H9 (cell line): ENCODE measurements at regions not wholly inside any gene's neighbourhood (a gene's known extent, or its start where the extent isn't known, plus 50 kb on each side); places are given as distances from the start of the nearest gene placed in this dataset.

Experiments
- DNase-seq: peaks from one replicate; pipeline ENCODE4 v3.0.0-alpha.2; 2017
- H2AFZ ChIP-seq: one replicate; pipeline ENCODE4 v1.6.1; 2013; ENCODE audit warnings: mild to moderate bottlenecking, low read length, control low read depth, moderate library complexity
- H2AK5ac ChIP-seq: 2 replicates; pipeline ENCODE4 v1.6.1; 2013; ENCODE audit warnings: low read length, control low read depth, mixed read lengths; ENCODE audit not compliant: insufficient read length
- H2BK120ac ChIP-seq: one replicate; pipeline ENCODE4 v1.6.1; 2013; ENCODE audit warnings: low read depth, mild to moderate bottlenecking, low read length, control low read depth, inconsistent platforms; ENCODE audit not compliant: poor library complexity, severe bottlenecking
- H2BK12ac ChIP-seq: 2 replicates; pipeline ENCODE4 v1.6.1; 2013; ENCODE audit warnings: low read length, control low read depth, mixed read lengths, low read depth; ENCODE audit not compliant: insufficient read length
- H2BK15ac ChIP-seq: 2 replicates; pipeline ENCODE4 v1.6.1; 2013; ENCODE audit warnings: low read depth, low read length, control low read depth
- H2BK20ac ChIP-seq: one replicate; pipeline ENCODE4 v1.6.1; 2013; ENCODE audit warnings: low read depth, mild to moderate bottlenecking, low read length, control low read depth, inconsistent platforms; ENCODE audit not compliant: poor library complexity, severe bottlenecking
- H2BK5ac ChIP-seq: 2 replicates; pipeline ENCODE4 v1.6.1; 2013; ENCODE audit warnings: low read length, control low read depth, mixed read lengths; ENCODE audit not compliant: insufficient read length
- H3K14ac ChIP-seq: 2 replicates; pipeline ENCODE4 v1.6.1; 2013; ENCODE audit warnings: low read length, control low read depth; ENCODE audit not compliant: insufficient read depth
- H3K18ac ChIP-seq: 2 replicates; pipeline ENCODE4 v1.6.1; 2013; ENCODE audit warnings: low read depth, mild to moderate bottlenecking, mixed read lengths, low read length, control low read depth; ENCODE audit not compliant: insufficient read length
- H3K23ac ChIP-seq: 2 replicates; pipeline ENCODE4 v1.6.1; 2013; ENCODE audit warnings: low read length, control low read depth, mixed read lengths, low read depth; ENCODE audit not compliant: insufficient read length
- H3K23me2 ChIP-seq: 2 replicates; pipeline ENCODE4 v1.6.1; 2013; ENCODE audit warnings: low read depth, mild to moderate bottlenecking, mixed read lengths, low read length, control low read depth; ENCODE audit not compliant: insufficient read length, poor library complexity, severe bottlenecking
- H3K27ac ChIP-seq: 2 replicates; pipeline ENCODE4 v1.5.1; 2013; ENCODE audit warnings: low read length, control low read depth, mixed read lengths, low read depth; ENCODE audit not compliant: insufficient read length
- H3K27me3 ChIP-seq: 2 replicates; pipeline ENCODE4 v1.6.1; 2013; ENCODE audit warnings: low read length, control low read depth, inconsistent platforms; ENCODE audit not compliant: insufficient read depth
- H3K4ac ChIP-seq: 2 replicates; pipeline ENCODE4 v1.6.1; 2013; ENCODE audit warnings: low read depth, mild to moderate bottlenecking, control low read depth, inconsistent platforms, low read length, moderate library complexity
- H3K4me1 ChIP-seq: 2 replicates; pipeline ENCODE4 v1.6.1; 2013; ENCODE audit warnings: low read length, control low read depth, inconsistent platforms; ENCODE audit not compliant: insufficient read depth
- H3K4me2 ChIP-seq: 2 replicates; pipeline ENCODE4 v1.6.1; 2013; ENCODE audit warnings: low read length, control low read depth, mixed read lengths; ENCODE audit not compliant: insufficient read length, insufficient read depth
- H3K56ac ChIP-seq: 2 replicates; pipeline ENCODE4 v1.6.1; 2013; ENCODE audit warnings: low read depth, mild to moderate bottlenecking, mixed read lengths, low read length, control low read depth; ENCODE audit not compliant: insufficient read length
- H3K79me1 ChIP-seq: 2 replicates; pipeline ENCODE4 v1.6.1; 2013; ENCODE audit warnings: low read depth, mild to moderate bottlenecking, moderate library complexity, low read length, control low read depth, inconsistent platforms; ENCODE audit not compliant: insufficient read depth, poor library complexity, severe bottlenecking
- H3K79me2 ChIP-seq: 2 replicates; pipeline ENCODE4 v1.6.1; 2013; ENCODE audit warnings: low read length, control low read depth, inconsistent platforms; ENCODE audit not compliant: insufficient read depth
- H3K9ac ChIP-seq: 2 replicates; pipeline ENCODE4 v1.6.1; 2013; ENCODE audit warnings: low read length, control low read depth, mixed read lengths; ENCODE audit not compliant: insufficient read length; ENCODE audit errors: extremely low read depth
- H3K9me3 ChIP-seq: one replicate; pipeline ENCODE4 v1.6.1; 2013; ENCODE audit warnings: low read depth, low read length, inconsistent platforms; ENCODE audit not compliant: control insufficient read depth
- H3T11ph ChIP-seq: one replicate; pipeline ENCODE4 v1.6.1; 2013; ENCODE audit warnings: mild to moderate bottlenecking, low read length, control low read depth, inconsistent platforms
- H4K20me1 ChIP-seq: one replicate; pipeline ENCODE4 v1.6.1; 2013; ENCODE audit not compliant: control insufficient read depth, insufficient read length, insufficient read depth
- H4K5ac ChIP-seq: 2 replicates; pipeline ENCODE4 v1.6.1; 2013; ENCODE audit warnings: low read depth, mild to moderate bottlenecking, mixed read lengths, low read length, control low read depth; ENCODE audit not compliant: insufficient read length
- H4K8ac ChIP-seq: replicated peaks from 2 replicates; pipeline ENCODE4 v1.6.1; 2013; ENCODE audit warnings: low read length, control low read depth, mixed read lengths, low read depth; ENCODE audit not compliant: insufficient read length
- H4K91ac ChIP-seq: 2 replicates; pipeline ENCODE4 v1.6.1; 2013; ENCODE audit warnings: low read depth, mild to moderate bottlenecking, moderate library complexity, mixed read lengths, low read length, control low read depth; ENCODE audit not compliant: insufficient read length
- H3K27ac Mint-ChIP-seq, 3 experiments: 2 replicates in 2 of 3; 3 replicates in 1 of 3; pipeline ENCODE4 v1.8.0; 2020 to 2021; ENCODE audit warnings: mixed read lengths in 3 of 3, mild to moderate bottlenecking in 1 of 3, moderate library complexity in 1 of 3
- H3K27me3 Mint-ChIP-seq: 2 replicates; pipeline ENCODE4 v1.8.0; 2021; ENCODE audit warnings: low read depth, mild to moderate bottlenecking, moderate library complexity, mixed read lengths
- H3K36me3 Mint-ChIP-seq, 3 experiments: 2 replicates in 2 of 3; 3 replicates in 1 of 3; pipeline ENCODE4 v1.8.0; 2020 to 2021; ENCODE audit warnings: low read depth in 3 of 3, mixed read lengths in 3 of 3; ENCODE audit not compliant: insufficient read depth in 1 of 3
- H3K4me1 Mint-ChIP-seq, 2 experiments: 2 replicates each; pipeline ENCODE4 v1.8.0; 2020; ENCODE audit warnings: mixed read lengths in 2 of 2
- H3K4me3 Mint-ChIP-seq, 2 experiments: 2 replicates in 1 of 2; 3 replicates in 1 of 2; pipeline ENCODE4 v1.8.0; 2020 to 2021; ENCODE audit warnings: mild to moderate bottlenecking in 2 of 2, mixed read lengths in 2 of 2, moderate library complexity in 1 of 2
- H3K9me3 Mint-ChIP-seq, 2 experiments: 2 replicates in 1 of 2; 3 replicates in 1 of 2; pipeline ENCODE4 v1.8.0; 2020; ENCODE audit warnings: mild to moderate bottlenecking in 2 of 2, mixed read lengths in 2 of 2, moderate library complexity in 1 of 2
- WGBS: extraction: QIAGEN DNeasy Blood & Tissue Kit; methylation state at CpG from one replicate; pipeline ENCODE4 v1.1.7; 2013; ENCODE audit warnings: missing lambda C conversion rate, low lambda C conversion rate, mixed read lengths; ENCODE audit not compliant: insufficient read length; ENCODE audit errors: extremely low coverage; 5-methylcytosine and 5-hydroxymethylcytosine counted together
- TF ChIP-seq, protein P1 (sequence below): fragments of 200-600 bp; sonication (generic); conservative IDR thresholded peaks from 3 replicates; pipeline ENCODE4 v1.8.0; 2021; ENCODE audit warnings: antibody characterized with exemption, mild to moderate bottlenecking

DNA sequence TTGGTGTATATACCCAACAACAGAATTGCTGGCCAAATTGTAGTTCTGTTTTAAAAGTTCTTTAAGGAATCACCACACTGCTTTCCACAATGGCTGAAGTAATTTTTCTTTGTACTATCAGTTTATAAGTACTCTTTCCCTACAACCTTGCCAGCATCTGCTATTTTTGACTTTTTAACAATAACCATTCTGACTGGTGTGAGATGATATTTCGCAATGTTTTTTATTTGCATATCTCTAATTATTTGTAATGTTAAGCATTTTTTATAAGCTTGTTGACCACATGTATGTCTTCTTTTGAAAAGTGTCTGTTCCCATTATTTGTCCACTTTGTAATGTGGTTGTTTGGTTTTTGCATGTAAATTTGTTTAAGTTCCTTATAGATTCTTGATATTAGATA lies 509.9 kb upstream of the POU3F4 start:
- Histone ChIP-seq H3K23me2 (no peaks in the 10 kb centered on the region), H3K23ac (no peak overlapping the region), H3K27me3 (no peaks in the 10 kb centered on the region), H4K91ac (no peak overlapping the region), H2BK12ac (no peak overlapping the region), H3K4me1 (no peaks in the 10 kb centered on the region; the same call in 1 of the 2 replicates), H3K79me1 (no peaks in the 10 kb centered on the region), H3K4ac (no peak overlapping the region), H2BK15ac (no peak overlapping the region), H3K9me3 (no peaks in the 10 kb centered on the region), H3K18ac (no peak overlapping the region), H4K5ac (no peak overlapping the region), H4K20me1 (no peaks in the 10 kb centered on the region), H3K4me2 (no peak overlapping the region), H2AFZ (no peak overlapping the region), H2BK120ac (no peak overlapping the region), H3K27ac (no peak overlapping the region), H3T11ph (no peak overlapping the region), H3K9ac (no peak overlapping the region), H3K56ac (no peak overlapping the region), H3K14ac (no peak overlapping the region), H2BK5ac (no peak overlapping the region), H2BK20ac (no peak overlapping the region), H4K8ac (no peak overlapping the region), H3K79me2 (no peaks in the 10 kb centered on the region), H2AK5ac (no peak overlapping the region)
- no peak for DNase-seq
- Mint-ChIP-seq H3K27me3 (no peaks in the 10 kb centered on the region), H3K4me1 (no peaks in the 10 kb centered on the region), H3K4me3 (no peak overlapping the region), H3K9me3 (peaks cover 71 to 75% of the 10 kb centered on the region in 2 experiments), H3K36me3 (peaks cover 2 to 12% (median 3%) of the 10 kb centered on the region in 3 experiments; a peak in 5 of 7 replicates), H3K27ac (no peak overlapping the region)
- no CpG with 5 or more reads among the region's 1 CpG for WGBS
- TF ChIP-seq, protein P1, sequence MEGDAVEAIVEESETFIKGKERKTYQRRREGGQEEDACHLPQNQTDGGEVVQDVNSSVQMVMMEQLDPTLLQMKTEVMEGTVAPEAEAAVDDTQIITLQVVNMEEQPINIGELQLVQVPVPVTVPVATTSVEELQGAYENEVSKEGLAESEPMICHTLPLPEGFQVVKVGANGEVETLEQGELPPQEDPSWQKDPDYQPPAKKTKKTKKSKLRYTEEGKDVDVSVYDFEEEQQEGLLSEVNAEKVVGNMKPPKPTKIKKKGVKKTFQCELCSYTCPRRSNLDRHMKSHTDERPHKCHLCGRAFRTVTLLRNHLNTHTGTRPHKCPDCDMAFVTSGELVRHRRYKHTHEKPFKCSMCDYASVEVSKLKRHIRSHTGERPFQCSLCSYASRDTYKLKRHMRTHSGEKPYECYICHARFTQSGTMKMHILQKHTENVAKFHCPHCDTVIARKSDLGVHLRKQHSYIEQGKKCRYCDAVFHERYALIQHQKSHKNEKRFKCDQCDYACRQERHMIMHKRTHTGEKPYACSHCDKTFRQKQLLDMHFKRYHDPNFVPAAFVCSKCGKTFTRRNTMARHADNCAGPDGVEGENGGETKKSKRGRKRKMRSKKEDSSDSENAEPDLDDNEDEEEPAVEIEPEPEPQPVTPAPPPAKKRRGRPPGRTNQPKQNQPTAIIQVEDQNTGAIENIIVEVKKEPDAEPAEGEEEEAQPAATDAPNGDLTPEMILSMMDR: no peak
